ENCODE measurements at regions not wholly inside any gene's neighbourhood (a gene's known extent, or its start where the extent isn't known, plus 50 kb on each side); places are given as distances from the start of the nearest gene placed in this dataset.

DNA sequence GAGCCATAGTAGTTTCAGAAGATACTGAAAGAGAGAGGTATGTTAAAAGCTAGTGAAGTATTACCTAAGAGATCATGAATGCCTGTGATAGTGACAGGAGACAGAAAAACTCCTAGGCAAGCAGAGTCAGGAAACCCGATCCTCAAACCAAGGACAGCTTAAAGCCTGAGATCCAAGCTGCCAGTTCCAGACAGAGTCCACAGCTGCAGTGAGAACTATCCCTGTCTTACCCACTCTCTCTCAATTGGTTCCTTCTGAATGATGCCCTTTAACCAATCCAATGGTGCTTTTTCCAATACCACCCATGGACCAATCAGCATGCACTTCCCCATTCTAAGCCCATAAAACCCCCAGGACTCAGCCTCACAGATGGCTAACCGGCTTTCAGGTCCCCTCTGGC, 90.4 kb upstream of the PCDH10 start:
- DNase-seq (ENCODE audit: low read depth), result no peak
- H3K4me3 ChIP-seq (ENCODE audit: control insufficient read depth, low read depth, low read length), result no peak overlapping the region
- TF ChIP-seq, protein P1, sequence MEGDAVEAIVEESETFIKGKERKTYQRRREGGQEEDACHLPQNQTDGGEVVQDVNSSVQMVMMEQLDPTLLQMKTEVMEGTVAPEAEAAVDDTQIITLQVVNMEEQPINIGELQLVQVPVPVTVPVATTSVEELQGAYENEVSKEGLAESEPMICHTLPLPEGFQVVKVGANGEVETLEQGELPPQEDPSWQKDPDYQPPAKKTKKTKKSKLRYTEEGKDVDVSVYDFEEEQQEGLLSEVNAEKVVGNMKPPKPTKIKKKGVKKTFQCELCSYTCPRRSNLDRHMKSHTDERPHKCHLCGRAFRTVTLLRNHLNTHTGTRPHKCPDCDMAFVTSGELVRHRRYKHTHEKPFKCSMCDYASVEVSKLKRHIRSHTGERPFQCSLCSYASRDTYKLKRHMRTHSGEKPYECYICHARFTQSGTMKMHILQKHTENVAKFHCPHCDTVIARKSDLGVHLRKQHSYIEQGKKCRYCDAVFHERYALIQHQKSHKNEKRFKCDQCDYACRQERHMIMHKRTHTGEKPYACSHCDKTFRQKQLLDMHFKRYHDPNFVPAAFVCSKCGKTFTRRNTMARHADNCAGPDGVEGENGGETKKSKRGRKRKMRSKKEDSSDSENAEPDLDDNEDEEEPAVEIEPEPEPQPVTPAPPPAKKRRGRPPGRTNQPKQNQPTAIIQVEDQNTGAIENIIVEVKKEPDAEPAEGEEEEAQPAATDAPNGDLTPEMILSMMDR (conservative IDR thresholded peaks at IDR 0.05; ENCODE audit: control insufficient read depth, insufficient read depth, low read depth, low read length), result no peak

DNA sequence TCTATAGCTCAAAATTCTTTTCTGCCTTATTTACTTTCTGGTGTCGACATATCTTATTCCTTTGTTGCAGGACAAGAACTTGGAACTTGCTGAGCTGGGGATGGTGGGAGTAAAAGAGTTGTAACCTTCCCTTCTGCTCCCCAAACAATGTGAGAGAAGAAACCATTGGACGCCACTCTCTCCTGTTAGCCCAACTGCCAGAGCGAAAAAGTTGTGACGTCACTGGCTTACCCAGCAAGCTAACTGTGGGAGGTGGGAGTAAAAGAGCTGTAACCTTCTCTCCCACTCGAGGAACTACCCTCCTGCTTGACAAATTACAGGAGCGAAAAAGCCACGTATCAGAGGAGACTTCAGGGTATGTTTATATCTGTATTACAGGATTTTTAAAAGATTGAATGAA, 90.0 kb upstream of the PCDH10 start:
- no peak for DNase-seq (ENCODE audit: low read depth)
- no peak overlapping the region for H3K4me3 ChIP-seq (ENCODE audit: control insufficient read depth, low read depth, low read length)
- TF ChIP-seq, protein P1 (conservative IDR thresholded peaks at IDR 0.05; ENCODE audit: control insufficient read depth, insufficient read depth, low read depth, low read length), result no peak

DNA sequence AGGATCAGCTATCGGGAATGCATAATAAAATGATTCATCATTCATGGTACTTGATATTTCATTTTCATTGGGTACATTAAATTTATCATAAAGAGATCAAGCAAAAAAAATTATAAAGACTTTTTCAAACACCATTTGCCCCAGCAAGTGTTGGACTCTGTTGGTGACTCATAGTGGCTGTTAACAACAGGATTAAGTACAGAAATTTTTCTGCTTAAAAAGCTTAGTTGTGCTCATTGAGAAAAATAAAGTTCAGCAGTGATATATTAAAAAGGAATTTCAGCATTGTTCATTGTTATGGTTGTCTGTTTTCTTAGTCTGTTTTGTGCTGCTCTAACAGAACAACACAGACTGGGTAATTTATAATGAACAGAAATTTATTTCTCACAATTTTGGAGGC, 86.2 kb upstream of the PCDH10 start:
- H3K4me3 ChIP-seq (ENCODE audit: control insufficient read depth, low read depth, low read length), result no peak overlapping the region
- DNase-seq (ENCODE audit: low read depth), result no peak

DNA sequence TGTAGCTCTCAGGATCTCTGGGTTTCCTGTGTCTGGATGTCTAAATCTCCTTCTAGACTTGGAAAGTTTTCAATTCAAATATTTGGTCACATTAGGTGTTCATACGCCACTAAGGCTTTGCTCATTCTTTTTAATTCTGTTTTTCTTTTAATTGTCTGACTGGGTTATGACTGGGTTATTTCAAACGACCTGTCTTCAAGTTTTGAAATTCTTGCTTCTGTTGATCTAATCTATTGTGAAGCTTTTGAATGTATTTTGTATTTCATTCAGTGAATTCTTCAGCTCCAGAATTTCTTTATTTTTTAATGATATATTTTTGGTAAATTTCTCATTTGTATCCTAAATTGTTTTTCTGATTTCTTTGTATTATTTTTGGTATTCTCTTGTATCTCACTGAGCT, 81.0 kb upstream of the PCDH10 start:
- no peak for DNase-seq (ENCODE audit: low read depth)
- TF ChIP-seq, protein P1 (conservative IDR thresholded peaks at IDR 0.05; ENCODE audit: control insufficient read depth, insufficient read depth, low read depth, low read length), result no peak
- H3K4me3 ChIP-seq (ENCODE audit: control insufficient read depth, low read depth, low read length), result no peak overlapping the region

More for the DNA sequence above, 86.2 kb upstream of the PCDH10 start:
- TF ChIP-seq, protein P1 (conservative IDR thresholded peaks at IDR 0.05; ENCODE audit: control insufficient read depth, insufficient read depth, low read depth, low read length), result no peak

DNA sequence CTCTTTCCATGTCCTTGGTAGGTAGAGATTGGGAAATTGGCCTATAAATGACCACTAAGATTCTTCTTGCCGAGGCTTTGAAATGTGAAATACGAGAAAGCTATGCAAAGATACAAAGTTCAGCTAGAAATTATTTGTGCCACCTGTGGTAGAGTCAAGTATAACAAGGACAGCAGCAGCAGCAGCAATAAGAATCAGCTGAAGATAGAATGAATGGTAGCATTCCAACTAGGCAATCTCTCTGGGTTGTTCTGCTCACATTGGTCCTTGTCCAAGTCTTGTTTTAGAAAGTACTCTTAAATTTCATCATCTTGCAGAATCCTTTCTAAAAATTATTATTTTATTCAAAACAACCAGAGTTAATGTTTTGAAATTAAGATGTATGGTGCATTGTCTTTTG, 67.8 kb upstream of the PCDH10 start:
- TF ChIP-seq, protein P1 (conservative IDR thresholded peaks at IDR 0.05; ENCODE audit: control insufficient read depth, insufficient read depth, low read depth, low read length), result no peak
- H3K4me3 ChIP-seq (ENCODE audit: control insufficient read depth, low read depth, low read length), result no peak overlapping the region
- DNase-seq (ENCODE audit: low read depth), result no peak

DNA sequence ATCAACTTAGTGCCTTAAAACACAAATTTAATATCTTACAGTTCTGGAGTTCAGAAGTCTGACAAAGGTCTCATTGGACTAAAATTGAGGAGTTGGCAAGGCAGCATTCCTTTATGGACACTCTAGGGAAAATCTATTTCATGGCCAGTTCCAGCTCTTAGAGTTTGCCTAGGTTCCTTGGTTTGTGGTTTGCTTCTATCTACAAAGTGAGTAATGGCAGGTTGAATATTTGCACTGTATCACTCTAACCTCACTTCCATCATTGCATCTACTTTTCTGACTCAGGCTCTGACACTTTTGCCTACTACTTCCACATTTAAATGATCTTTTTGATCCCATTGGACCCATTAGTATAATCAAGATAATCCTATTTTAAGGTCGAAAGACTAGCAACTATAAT, 64.7 kb upstream of the PCDH10 start:
- no peak for DNase-seq (ENCODE audit: low read depth)
- no peak overlapping the region for H3K4me3 ChIP-seq (ENCODE audit: control insufficient read depth, low read depth, low read length)
- TF ChIP-seq, protein P1 (conservative IDR thresholded peaks at IDR 0.05; ENCODE audit: control insufficient read depth, insufficient read depth, low read depth, low read length), result no peak

DNA sequence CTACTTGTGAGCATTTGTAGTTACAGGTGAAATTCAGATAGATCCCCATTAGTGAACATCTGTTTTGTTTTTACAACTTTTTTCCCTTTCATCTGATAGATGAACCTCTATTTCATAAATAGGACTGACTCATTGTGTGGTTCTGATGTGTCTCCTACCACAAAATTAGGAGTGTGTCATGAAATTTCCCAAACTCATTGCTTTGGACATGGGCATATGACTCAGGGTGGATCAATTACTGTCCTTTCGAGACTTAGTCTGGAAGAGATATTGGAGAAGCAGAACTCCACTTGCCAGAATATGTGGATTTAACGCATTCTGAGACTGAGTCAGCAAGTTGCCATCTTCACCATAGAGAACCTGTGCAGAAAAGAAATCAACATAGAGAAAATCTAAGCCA, 53.5 kb upstream of the PCDH10 start:
- no peak overlapping the region for H3K4me3 ChIP-seq (ENCODE audit: control insufficient read depth, low read depth, low read length)
- TF ChIP-seq, protein P1 (conservative IDR thresholded peaks at IDR 0.05; ENCODE audit: control insufficient read depth, insufficient read depth, low read depth, low read length), result no peak
- DNase-seq (ENCODE audit: low read depth), result no peak

Measured in fibroblast of mammary gland (primary cell).